NK-92 (cell line): ENCODE measurements at regions not wholly inside any gene's neighbourhood (a gene's known extent, or its start where the extent isn't known, plus 50 kb on each side); places are given as distances from the start of the nearest gene placed in this dataset.

Source experiments
- DNase-seq: peaks from one replicate; lab custom pipeline; 2025; ENCODE audit not compliant: unreplicated experiment; lab: John Stamatoyannopoulos, UW

- DNase-seq, result no peak
Measured at GRCh38 chr14:98694541-98694940, 577.5 kb downstream of the BCL11B start.

GRCh38 chr14:98695809-98696208, 576.2 kb downstream of the BCL11B start:
- DNase-seq, result no peak

DNA sequence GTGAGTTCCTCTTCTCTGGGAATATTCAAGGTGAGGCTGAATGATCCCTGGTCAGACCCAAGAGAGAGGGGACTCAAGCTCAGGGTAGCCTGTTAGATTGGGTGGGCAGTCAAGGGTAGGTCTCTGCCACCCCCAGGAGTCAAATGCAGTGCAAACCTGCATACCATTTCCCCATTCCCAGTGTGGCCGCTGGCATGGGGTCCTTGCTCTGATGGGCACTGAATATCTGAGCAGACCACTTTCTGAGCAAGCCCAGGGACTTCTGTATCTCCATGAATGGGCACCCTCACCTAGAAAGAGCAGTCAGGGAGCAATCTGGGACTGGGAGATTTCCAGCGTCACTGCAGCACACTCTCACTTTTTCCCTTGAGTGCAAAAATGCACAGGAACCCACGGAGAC, 573.7 kb downstream of the BCL11B start:
- no peak for DNase-seq

DNA sequence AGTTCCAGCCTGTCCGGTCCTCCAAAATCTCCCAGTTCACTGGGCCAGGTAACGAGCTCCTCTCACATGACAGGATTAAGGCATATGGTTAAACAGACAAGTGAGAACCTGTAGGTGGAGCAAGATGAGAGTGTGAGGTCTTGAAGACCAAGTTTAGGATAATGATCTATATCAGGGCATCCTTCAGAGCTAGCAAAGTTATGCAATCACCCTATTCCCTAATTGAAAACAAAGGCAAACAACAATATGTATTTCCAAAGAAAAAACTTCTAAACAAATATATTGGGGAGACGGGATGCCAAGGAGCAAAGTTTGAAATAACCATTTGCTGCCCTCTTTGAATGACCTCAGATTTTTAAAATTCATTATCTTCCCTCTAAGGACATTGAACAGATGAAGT, 571.2 kb downstream of the BCL11B start:
- DNase-seq, result no peak

GRCh38 chr14:98701377-98701776, 570.6 kb downstream of the BCL11B start:
- DNase-seq, result no peak

DNA sequence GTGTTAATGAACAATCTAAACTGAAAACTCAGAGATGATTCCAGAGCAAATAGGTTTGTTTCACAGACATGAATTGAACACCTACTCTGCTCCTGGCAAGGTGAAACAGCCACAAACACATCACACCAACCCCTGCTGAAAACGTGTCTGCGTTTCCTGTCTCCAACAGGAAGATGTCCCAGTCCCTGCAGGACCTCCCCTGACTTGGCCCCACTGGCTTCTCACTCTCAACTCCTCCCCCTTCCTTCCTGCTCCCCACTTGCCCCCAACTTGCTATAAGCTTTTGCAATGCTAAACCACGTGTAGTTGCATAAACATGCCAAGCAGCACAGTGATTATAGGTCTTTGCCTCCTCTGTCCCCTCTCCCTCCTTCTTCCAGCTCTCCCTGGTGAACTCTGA, 567.6 kb downstream of the BCL11B start:
- DNase-seq, result no peak

- no peak for DNase-seq
Measured at GRCh38 chr14:98705871-98706300, 566.1 kb downstream of the BCL11B start.

- DNase-seq, result no peak
Measured at GRCh38 chr14:98707522-98707921, 564.5 kb downstream of the BCL11B start.

- no peak for DNase-seq
Measured at GRCh38 chr14:98708555-98708954, 563.4 kb downstream of the BCL11B start.

DNA sequence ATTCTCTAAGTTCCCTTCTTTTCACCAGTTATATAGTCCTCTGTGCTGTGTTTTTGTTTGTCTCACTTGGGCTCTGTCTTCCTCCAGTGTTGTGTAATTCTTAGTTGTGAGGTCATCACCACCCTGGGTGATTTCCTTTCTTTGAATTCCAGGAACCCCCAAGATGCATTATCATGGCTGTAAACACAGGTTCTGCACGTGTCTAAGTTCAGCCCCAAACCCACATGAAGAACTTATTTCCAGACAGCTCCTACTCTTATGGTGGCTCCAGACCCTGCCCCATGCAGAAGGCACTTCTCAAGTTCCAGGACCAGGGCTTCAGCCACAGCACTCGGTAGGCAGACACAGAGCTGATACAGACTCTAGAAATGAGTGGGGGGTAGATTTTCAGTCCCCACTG, 560.5 kb downstream of the BCL11B start:
- DNase-seq, result no peak

GRCh38 chr14:98714626-98715425, 557.2 kb downstream of the BCL11B start:
- DNase-seq, result no peak

DNA sequence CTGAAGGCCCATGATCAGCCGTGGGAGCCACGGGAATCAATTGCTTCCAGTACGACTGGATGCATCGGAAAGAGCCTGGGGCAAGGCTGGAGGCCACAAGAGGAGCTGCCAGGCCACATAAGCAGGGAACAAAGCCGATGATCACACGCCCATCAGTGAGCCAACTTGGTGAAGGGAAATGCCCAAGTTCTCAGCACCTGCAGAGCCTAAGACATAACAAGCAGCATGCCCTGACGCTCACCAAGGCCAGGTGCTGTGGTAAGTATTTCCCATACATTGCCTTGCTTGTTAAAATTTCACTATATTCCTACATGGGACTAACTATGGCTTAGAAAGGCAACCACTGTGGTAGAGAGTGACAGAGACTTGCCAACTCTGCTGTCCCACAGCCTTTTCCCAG, 555.9 kb downstream of the BCL11B start:
- DNase-seq, result no peak

GRCh38 chr14:98721061-98721460, 550.9 kb downstream of the BCL11B start:
- no peak for DNase-seq

DNA sequence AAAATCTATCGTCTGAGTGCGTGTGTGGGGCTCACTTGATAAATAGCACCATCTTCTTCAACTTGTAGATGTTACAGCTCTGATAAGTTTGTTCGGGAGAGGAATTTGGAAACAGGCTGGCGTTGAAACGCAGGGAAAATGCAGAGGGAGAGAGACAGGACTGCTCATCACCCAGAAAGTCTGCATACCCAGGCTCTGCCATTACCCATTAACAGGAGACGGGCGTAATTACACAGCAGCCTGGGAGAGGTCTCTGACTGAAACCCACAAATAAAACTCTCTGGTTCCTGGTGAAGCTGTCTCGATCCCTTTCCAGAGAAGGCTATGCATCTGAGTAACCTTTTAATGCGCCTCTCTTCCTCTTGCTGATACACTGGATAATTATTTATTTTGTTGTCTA, 547.3 kb downstream of the BCL11B start:
- no peak for DNase-seq

DNA sequence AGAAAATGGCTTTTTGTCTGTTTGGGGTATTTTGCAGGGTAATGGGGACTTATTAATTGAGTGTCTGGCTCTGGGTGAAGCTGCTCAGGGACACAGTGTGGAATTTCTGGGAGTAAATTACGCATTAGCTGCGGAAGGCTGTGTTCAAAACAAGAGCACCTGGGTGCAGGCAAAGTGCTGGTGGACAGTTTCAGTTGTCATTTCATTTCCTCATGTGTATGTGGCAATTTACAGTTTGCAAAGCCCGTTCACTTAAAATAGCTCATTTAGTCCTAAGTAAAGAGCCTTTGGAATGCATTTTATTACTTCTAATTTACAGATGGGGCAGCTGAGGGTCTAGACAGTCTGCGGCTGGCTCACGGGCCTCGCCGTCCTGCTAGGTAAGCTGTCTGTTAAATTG, 546.8 kb downstream of the BCL11B start:
- DNase-seq, result no peak

DNA sequence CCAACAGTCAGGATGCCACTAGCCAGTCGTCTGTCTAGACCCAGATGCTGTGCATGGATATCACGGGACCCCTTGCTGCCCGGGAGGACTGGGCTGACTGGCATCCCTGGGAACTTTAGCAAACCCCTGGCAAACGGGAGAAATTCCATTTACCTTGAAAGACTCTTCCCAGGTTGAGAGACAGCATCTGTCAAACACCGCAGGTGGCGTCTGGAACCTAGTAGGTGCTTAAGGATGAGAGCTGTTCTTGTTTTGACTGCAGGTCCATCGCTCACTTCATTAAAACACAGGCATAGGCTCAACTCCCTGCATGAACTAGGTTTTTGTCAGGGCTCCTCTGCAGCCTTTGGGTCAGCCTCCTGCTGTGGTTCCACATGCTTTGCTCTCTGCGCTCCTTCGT, 546.3 kb downstream of the BCL11B start:
- DNase-seq, result no peak

DNA sequence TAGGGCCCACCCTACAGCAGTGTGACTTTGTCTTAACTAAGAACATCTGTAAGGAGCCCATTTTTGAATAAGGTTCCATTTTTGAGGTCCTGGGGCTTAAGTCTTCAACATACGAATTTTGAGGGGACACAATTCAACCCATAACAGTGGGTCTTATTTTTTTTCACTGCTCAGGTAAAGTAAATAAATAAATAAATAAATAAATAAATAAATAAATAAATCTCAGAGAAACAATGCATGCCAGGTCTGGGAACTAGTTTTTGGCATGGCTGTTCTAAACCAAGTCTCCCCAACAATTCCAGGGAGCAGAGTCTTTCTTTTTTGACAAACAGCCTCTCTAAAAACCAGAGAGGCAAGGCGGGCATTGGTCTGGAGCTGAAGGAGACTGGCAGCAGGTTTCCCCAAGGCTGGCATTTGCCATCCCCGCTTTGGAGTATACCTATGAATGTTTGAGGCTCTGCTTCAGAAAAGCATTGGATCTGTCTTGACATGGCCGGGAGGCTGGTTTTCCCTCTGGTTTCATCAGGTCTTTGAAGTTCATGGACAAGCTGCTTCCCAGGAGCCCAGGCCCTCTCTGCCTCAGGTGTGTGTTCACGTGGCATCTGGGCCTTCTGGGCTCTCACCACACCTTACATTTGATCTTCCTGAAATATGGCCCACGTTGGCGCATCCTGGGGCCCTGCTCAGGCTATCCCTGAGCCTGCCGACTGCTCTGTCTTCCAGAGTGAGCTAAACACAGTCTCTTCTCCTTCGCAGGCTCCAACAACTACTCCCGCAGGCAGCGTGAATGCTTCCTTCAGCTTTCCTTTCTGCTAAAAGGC, 545.2 kb downstream of the BCL11B start:
- DNase-seq, result no peak

GRCh38 chr14:98728024-98728423, 544.0 kb downstream of the BCL11B start:
- DNase-seq, result no peak

DNA sequence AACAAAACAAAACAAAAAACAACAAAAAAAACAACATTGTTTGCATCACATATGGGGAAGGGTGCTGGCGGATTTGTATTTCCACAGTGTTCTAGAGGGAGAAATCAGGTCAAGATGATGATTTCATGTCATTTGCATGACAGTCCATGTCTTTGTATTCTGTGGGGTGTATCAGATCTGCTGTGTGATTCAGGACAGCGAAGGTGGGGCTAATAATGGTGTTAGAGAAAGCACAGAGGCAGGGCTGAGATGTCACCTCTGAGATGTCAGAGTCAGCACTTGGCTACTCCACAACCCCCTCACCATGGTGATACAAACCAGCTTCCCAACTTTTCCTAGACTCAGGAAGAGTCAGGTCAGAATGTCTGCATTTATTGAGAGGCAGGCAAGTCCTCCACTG, 543.2 kb downstream of the BCL11B start:
- DNase-seq, result no peak

DNA sequence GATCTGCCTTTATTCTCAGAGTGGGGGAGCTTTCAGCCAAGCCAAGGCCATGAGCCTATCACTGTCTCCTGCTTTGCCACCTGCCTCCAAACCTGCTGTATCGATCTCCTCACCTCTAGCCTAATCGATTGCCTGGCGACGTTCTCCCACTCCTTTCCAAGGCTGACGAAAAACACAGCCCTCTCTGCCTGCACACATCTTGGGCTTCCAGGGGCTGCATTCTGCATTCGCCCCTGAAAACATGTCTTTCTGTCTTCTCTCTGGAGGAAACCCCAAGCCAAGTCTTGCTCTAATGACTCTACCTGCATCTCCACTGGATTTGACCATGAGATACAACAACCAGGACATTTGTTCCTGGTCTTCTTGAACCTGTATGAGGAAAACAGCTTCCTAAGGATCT, 540.7 kb downstream of the BCL11B start:
- no peak for DNase-seq

- no peak for DNase-seq
Measured at GRCh38 chr14:98731701-98732100, 540.3 kb downstream of the BCL11B start.

GRCh38 chr14:98733536-98733935, 538.5 kb downstream of the BCL11B start:
- DNase-seq, result no peak
